Astrocyte of the cerebellum (primary cell): ENCODE measurements at regions not wholly inside any gene's neighbourhood (a gene's known extent, or its start where the extent isn't known, plus 50 kb on each side); places are given as distances from the start of the nearest gene placed in this dataset.
"Not testable (repeated sequence)": the region's sequence is repeated elsewhere in the genome, so short reads cannot be mapped to it uniquely, and the experiment has no call there.

Source experiments
- DNase-seq: peaks from one replicate; pipeline ENCODE4 v3.0.0-alpha.2; 2011; ENCODE audit warnings: low read depth
- H3K4me3 ChIP-seq: 2 replicates; pipeline ENCODE4 v1.5.1; 2011; ENCODE audit warnings: mild to moderate bottlenecking, low read depth, low read length, moderate library complexity
- in situ Hi-C: cut with HindIII; loops from 2 replicates; pipeline ENCODE4 v1.10.0; 2017; ENCODE audit warnings: low sequenced_read_pairs
- TF ChIP-seq, protein P1 (sequence below): IDR thresholded peaks from 2 replicates; pipeline ENCODE4 v1.5.1; 2012; ENCODE audit warnings: low read length, low read depth, moderate library complexity, mild to moderate bottlenecking; ENCODE audit errors: missing control alignments

- TF ChIP-seq, protein P1, sequence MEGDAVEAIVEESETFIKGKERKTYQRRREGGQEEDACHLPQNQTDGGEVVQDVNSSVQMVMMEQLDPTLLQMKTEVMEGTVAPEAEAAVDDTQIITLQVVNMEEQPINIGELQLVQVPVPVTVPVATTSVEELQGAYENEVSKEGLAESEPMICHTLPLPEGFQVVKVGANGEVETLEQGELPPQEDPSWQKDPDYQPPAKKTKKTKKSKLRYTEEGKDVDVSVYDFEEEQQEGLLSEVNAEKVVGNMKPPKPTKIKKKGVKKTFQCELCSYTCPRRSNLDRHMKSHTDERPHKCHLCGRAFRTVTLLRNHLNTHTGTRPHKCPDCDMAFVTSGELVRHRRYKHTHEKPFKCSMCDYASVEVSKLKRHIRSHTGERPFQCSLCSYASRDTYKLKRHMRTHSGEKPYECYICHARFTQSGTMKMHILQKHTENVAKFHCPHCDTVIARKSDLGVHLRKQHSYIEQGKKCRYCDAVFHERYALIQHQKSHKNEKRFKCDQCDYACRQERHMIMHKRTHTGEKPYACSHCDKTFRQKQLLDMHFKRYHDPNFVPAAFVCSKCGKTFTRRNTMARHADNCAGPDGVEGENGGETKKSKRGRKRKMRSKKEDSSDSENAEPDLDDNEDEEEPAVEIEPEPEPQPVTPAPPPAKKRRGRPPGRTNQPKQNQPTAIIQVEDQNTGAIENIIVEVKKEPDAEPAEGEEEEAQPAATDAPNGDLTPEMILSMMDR: no peak
- in situ Hi-C loops: no loop called here
- no peak overlapping the region for H3K4me3 ChIP-seq
- no peak for DNase-seq
Measured at GRCh38 chr5:51156222-51156621, 227.0 kb upstream of the ISL1 start.

DNA sequence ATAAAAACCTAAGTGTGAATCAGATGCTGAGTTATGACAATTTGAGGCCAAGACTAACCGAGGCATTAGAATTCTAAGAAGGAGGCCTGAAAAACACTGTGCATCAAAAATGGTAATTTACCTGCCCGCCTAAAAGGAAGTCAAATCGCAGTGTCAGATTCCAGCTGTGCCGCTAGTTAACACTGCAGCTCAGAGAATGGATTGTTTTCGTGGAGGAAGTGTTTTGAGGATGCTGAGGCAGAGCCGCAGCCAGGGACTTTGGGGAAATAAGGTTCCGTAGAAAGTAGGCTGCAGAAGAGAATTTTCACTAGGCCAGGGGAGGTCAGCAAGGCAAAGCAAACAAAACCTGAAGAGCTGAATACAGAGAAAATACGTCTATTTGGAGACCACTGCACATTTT is 226.4 kb upstream of the ISL1 start:
- in situ Hi-C loops: no loop called here
- TF ChIP-seq, protein P1: no peak
- no peak overlapping the region for H3K4me3 ChIP-seq
- DNase-seq: no peak

GRCh38 chr5:51159164-51159563 is 224.1 kb upstream of the ISL1 start:
- no peak for DNase-seq
- in situ Hi-C loops: no loop called here
- no peak overlapping the region for H3K4me3 ChIP-seq
- TF ChIP-seq, protein P1: no peak

GRCh38 chr5:51159606-51160005 is 223.6 kb upstream of the ISL1 start:
- in situ Hi-C loops: no loop called here
- TF ChIP-seq, protein P1: no peak
- DNase-seq: no peak
- H3K4me3 ChIP-seq: no peak overlapping the region

- in situ Hi-C loops: no loop called here
- no peak for DNase-seq
- H3K4me3 ChIP-seq: no peak overlapping the region
- TF ChIP-seq, protein P1: no peak
Measured at GRCh38 chr5:51162245-51162644, 221.0 kb upstream of the ISL1 start.

GRCh38 chr5:51165621-51166020 is 217.6 kb upstream of the ISL1 start:
- in situ Hi-C loops, DNase-seq, H3K4me3 ChIP-seq: not testable (repeated sequence)

GRCh38 chr5:51172903-51173626 is 210.2 kb upstream of the ISL1 start:
- in situ Hi-C loops: no loop called here
- no peak for DNase-seq
- H3K4me3 ChIP-seq: no peak overlapping the region
- TF ChIP-seq, protein P1: no peak
